ENCODE measurements at regions not wholly inside any gene's neighbourhood (a gene's known extent, or its start where the extent isn't known, plus 50 kb on each side); places are given as distances from the start of the nearest gene placed in this dataset.

- no peak for DNase-seq (ENCODE audit: low spot score)
- TF ChIP-seq, protein P1, sequence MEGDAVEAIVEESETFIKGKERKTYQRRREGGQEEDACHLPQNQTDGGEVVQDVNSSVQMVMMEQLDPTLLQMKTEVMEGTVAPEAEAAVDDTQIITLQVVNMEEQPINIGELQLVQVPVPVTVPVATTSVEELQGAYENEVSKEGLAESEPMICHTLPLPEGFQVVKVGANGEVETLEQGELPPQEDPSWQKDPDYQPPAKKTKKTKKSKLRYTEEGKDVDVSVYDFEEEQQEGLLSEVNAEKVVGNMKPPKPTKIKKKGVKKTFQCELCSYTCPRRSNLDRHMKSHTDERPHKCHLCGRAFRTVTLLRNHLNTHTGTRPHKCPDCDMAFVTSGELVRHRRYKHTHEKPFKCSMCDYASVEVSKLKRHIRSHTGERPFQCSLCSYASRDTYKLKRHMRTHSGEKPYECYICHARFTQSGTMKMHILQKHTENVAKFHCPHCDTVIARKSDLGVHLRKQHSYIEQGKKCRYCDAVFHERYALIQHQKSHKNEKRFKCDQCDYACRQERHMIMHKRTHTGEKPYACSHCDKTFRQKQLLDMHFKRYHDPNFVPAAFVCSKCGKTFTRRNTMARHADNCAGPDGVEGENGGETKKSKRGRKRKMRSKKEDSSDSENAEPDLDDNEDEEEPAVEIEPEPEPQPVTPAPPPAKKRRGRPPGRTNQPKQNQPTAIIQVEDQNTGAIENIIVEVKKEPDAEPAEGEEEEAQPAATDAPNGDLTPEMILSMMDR (conservative IDR thresholded peaks at IDR 0.05; ENCODE audit: low read depth) = no peak
- POLR2A ChIA-PET (ENCODE audit: low non-redundant PET) = no interaction called here
- no peak overlapping the region for H3K27ac ChIP-seq
- CTCF ChIA-PET = no interaction called here
Observed at GRCh38 chr7:119983468-119983867, 289.5 kb upstream of the KCND2 start.

DNA sequence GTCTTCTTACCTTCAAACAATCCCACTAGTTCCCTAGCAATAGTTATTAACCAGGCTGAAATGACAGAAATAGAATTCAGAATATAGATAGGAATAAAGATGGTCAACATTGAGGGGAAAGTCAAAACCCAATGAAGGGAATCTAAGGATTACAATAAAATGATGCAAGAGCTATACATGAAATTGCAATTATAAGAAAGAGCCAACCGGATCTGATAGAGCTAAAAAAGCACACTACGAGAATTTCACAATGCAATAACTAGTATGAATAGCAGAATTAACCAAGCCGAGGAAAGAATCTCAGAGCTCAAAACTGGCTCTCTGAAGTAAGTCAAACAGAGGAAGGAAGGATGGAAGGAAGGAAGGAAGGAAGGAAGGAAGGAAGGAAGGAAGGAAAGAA, 288.7 kb upstream of the KCND2 start:
- DNase-seq (ENCODE audit: low spot score) = no peak
- TF ChIP-seq, protein P1 (conservative IDR thresholded peaks at IDR 0.05; ENCODE audit: low read depth) = no peak
- H3K27ac ChIP-seq = no peak overlapping the region
- POLR2A ChIA-PET (ENCODE audit: low non-redundant PET) = interaction anchor here (0.6 kb wide), 1 partner anchor 20 kb away, joined by 3 read pairs; no protein-coding TSS in a partner anchor
- CTCF ChIA-PET = no interaction called here

DNA sequence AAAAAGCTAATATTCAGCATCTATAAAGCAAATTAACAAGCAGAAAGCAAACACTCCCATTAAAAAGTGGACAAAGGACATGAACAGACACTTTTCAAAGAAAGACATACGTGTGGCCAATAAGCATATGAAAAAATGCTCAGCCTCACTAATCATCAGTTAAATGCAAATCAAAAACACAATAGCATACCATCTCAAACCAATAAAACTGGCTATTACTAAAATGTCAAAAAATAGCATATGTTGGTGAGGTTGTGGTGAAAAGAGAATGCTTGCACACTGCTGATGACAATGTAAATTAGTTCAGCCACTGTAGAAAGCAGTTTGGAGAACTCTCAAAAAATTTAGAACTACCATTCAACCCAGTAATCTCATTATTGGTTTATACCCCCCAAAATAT, 284.6 kb upstream of the KCND2 start:
- CTCF ChIA-PET = no interaction called here

DNA sequence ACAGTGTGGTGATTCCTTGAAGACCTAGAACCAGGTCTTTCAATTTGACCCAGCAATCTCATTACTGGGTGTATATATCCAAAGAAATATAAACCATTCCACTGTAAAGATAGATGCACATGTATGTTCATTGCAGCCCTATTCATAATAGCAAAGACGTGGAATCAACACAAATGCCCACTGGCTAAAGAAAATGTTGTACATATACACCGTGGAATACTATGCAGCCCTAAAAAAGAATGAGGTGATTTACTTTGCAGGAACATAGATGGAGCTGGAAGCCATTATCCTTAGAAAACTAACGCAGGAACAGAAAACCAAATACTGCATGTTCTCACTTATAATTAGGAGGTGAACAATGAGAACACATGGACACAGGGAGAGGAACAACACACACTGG, 278.0 kb upstream of the KCND2 start:
- DNase-seq (ENCODE audit: low spot score) = no peak
- TF ChIP-seq, protein P1 (conservative IDR thresholded peaks at IDR 0.05; ENCODE audit: low read depth) = no peak
- POLR2A ChIA-PET (ENCODE audit: low non-redundant PET) = no interaction called here
- H3K27ac ChIP-seq = no peak overlapping the region
- CTCF ChIA-PET = no interaction called here

More for the DNA sequence above, 284.6 kb upstream of the KCND2 start:
- TF ChIP-seq, protein P1 (conservative IDR thresholded peaks at IDR 0.05; ENCODE audit: low read depth) = no peak
- DNase-seq (ENCODE audit: low spot score) = no peak
- POLR2A ChIA-PET (ENCODE audit: low non-redundant PET) = no interaction called here
- H3K27ac ChIP-seq = no peak overlapping the region

DNA sequence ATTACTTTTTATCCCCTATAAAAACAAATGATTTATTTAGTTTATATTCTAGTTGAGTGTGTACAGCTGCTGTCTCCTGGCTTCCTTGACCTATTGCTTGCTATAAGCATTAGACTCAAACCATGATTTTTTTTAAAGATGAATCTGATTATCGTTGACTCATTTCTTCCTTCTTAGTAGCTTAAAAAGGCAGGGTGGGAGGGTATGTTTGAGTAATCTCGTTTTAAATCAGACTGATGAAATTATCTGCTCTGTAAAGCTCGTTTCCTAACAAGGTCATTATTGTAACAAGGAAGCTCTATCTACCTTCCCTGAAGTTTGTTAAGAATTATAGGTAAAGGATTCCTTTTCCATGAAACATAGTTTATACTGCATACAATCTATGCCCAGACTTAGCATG, 276.3 kb upstream of the KCND2 start:
- ChIA-PET POLR2A (ENCODE audit: low non-redundant PET) (no interaction called here), CTCF (interaction anchor here (0.6 kb wide), 1 partner anchor 365 kb away, joined by 3 read pairs; no protein-coding TSS in a partner anchor)
- no peak overlapping the region for H3K27ac ChIP-seq
- DNase-seq (ENCODE audit: low spot score) = no peak
- TF ChIP-seq, protein P1 (conservative IDR thresholded peaks at IDR 0.05; ENCODE audit: low read depth) = no peak

DNA sequence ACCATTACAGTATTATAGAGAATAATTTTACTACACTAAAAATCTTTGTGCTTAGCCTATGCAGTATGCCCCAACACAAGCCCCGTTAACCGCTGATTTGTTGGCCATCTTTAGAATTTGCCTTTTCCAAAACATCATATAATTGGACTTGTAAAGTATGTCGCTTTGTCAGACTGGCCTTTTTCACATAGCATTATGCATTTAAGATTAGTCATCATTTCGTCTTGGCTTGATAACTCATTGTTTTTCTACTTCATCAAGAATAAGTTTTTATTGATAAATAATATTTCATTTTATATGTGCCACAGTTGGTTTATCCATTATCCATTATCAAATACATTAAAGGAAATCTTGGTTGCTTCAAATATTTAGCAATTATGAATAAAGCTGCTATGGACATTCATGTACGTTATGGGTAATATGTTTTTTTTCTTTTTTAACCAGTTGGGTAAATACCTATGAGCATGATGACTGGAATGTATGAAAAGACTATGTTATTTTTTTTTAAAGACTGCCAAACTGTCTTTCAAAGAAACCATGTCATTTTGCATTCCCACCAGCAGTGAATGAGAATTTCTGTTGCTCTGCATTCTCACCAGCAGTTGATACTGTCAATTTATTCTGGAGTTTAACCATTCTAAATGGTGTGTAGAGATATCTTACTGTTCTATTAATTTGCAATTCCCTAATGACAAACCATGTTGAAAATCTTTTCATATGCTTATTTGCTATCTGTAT, 273.1 kb upstream of the KCND2 start:
- H3K27ac ChIP-seq = no peak overlapping the region
- no peak for DNase-seq (ENCODE audit: low spot score)
- ChIA-PET POLR2A (ENCODE audit: low non-redundant PET) (no interaction called here), CTCF (no interaction called here)
- TF ChIP-seq, protein P1 (conservative IDR thresholded peaks at IDR 0.05; ENCODE audit: low read depth) = no peak

All from RWPE1 (cell line).